Colonic mucosa (tissue), 4 donors: ENCODE measurements at regions not wholly inside any gene's neighbourhood (a gene's known extent, or its start where the extent isn't known, plus 50 kb on each side); places are given as distances from the start of the nearest gene placed in this dataset.

Experiments used
- DNase-seq: peaks from one replicate; pipeline ENCODE4 v3.0.0-alpha.2; 2020
- H3K27ac ChIP-seq: fragments of 200-600 bp; one replicate; pipeline ENCODE4 v1.8.0; 2021
- H3K27me3 ChIP-seq: fragments of 200-600 bp; one replicate; pipeline ENCODE4 v1.8.0; 2021
- H3K36me3 ChIP-seq: fragments of 200-600 bp; one replicate; pipeline ENCODE4 v1.8.0; 2021
- H3K4me1 ChIP-seq: fragments of 200-600 bp; one replicate; pipeline ENCODE4 v1.8.0; 2021; ENCODE audit warnings: mild to moderate bottlenecking
- H3K4me3 ChIP-seq: fragments of 200-600 bp; one replicate; pipeline ENCODE4 v1.8.0; 2021
- H3K9ac ChIP-seq, 2 donors: one replicate each; pipeline ENCODE4 v1.7.0; 2013; ENCODE audit warnings: control low read depth in 2 of 2, low read depth in 2 of 2, low read length in 2 of 2
- H3K9me3 ChIP-seq: fragments of 200-600 bp; one replicate; pipeline ENCODE4 v1.8.0; 2021
- intact Hi-C: fragments of 100-400 bp; cut with DNase I; formaldehyde crosslinking; loops from one replicate; pipeline ENCODE4 v1.14.1; 2022
- TF ChIP-seq, protein P1 (sequence below): fragments of 200-600 bp; IDR thresholded peaks from one replicate; pipeline ENCODE4 v1.8.0; 2022; ENCODE audit warnings: antibody characterized with exemption, mild to moderate bottlenecking
- donor health status: healthy.
- donor health status: DM: no; HTN: no; CAD: no.
- donor health status: DM: no; HTN: no; CAD: no.

DNA sequence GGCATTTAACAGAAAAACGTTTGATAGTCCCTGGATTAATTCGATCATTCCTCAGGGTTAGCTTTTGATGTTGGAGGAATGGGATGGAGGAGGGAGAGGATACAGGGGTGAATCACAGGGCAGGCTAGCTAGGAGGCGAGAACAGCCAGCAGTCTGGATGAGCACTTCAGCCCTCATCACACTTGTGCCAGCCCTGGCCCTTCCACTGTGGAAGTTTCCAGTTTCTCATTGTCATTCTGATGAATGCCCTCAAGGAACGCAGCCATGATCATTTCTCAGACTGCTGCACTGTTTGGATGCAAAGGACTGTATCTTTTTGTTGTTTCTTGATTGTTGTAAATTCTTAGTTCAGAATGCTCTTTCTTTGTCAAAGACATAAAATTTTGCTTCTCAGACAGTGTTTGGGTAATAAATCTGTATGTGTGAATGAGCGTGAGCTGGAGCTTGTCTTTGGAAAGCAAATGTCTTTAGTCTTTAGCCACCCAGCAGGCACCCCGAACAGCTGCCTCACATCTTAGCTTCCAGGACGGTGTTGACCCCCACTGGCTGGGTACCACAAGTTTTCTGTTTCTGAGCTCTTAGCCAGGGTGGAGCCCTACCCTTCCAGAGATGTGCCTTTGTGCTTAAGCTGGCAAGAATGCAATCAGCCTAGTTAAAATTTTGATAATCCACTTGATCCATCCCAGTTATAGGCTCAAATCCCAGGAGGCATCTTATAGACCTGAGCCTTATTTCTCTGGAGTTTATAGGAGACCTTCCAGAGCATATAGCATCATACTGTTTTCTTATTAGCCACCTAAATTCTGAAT, 121.1 kb downstream of the PDCD6IP start:
- intact Hi-C loops = no loop called here
- Histone ChIP-seq H3K4me3 (no peak overlapping the region), H3K9me3 (no peaks in the 10 kb centered on the region), H3K27me3 (no peaks in the 10 kb centered on the region), H3K9ac (no peak overlapping the region), H3K36me3 (no peaks in the 10 kb centered on the region), H3K27ac (no peak overlapping the region), H3K4me1 (no peaks in the 10 kb centered on the region)
- TF ChIP-seq, protein P1, sequence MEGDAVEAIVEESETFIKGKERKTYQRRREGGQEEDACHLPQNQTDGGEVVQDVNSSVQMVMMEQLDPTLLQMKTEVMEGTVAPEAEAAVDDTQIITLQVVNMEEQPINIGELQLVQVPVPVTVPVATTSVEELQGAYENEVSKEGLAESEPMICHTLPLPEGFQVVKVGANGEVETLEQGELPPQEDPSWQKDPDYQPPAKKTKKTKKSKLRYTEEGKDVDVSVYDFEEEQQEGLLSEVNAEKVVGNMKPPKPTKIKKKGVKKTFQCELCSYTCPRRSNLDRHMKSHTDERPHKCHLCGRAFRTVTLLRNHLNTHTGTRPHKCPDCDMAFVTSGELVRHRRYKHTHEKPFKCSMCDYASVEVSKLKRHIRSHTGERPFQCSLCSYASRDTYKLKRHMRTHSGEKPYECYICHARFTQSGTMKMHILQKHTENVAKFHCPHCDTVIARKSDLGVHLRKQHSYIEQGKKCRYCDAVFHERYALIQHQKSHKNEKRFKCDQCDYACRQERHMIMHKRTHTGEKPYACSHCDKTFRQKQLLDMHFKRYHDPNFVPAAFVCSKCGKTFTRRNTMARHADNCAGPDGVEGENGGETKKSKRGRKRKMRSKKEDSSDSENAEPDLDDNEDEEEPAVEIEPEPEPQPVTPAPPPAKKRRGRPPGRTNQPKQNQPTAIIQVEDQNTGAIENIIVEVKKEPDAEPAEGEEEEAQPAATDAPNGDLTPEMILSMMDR = no peak
- no peak for DNase-seq

DNA sequence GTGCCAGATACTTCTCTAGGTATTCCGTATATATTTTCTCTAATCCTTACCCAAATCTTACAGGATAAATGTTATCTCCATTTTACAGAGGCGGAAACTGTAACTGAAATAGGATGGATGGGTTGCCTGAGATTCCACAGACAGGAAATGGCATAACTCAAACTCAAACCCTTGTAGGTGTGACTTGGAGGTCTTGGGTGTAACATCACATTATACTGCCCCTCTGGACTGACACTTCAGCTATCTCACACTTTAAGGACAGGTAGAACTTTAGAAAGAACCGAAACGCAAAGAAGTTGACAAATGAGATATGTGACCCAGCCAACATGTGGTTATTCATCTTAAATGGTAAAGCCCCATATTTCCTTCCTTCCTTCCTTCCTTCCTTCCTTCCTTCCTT, 122.1 kb downstream of the PDCD6IP start:
- intact Hi-C loops = no loop called here
- Histone ChIP-seq H3K9ac (no peak overlapping the region), H3K27ac (no peak overlapping the region), H3K4me3 (no peak overlapping the region), H3K36me3 (no peaks in the 10 kb centered on the region), H3K27me3 (no peaks in the 10 kb centered on the region), H3K4me1 (no peaks in the 10 kb centered on the region), H3K9me3 (no peaks in the 10 kb centered on the region)
- no peak for DNase-seq
- TF ChIP-seq, protein P1 = no peak

GRCh38 chr3:33921608-33922007, 123.2 kb downstream of the PDCD6IP start:
- no peak for DNase-seq
- no peaks in the 10 kb centered on the region for H3K27me3 ChIP-seq
- no peaks in the 10 kb centered on the region for H3K4me1 ChIP-seq
- intact Hi-C loops = no loop called here
- no peak overlapping the region for H3K27ac ChIP-seq
- TF ChIP-seq, protein P1 = no peak
- no peaks in the 10 kb centered on the region for H3K9me3 ChIP-seq
- no peak overlapping the region for H3K4me3 ChIP-seq
- H3K36me3 ChIP-seq = no peaks in the 10 kb centered on the region
- no peak overlapping the region for H3K9ac ChIP-seq

GRCh38 chr3:33926998-33927605, 128.7 kb downstream of the PDCD6IP start:
- Histone ChIP-seq H3K36me3 (no peaks in the 10 kb centered on the region), H3K27ac (no peak overlapping the region), H3K27me3 (no peaks in the 10 kb centered on the region), H3K4me1 (no peaks in the 10 kb centered on the region), H3K9me3 (no peaks in the 10 kb centered on the region), H3K9ac (no peak overlapping the region), H3K4me3 (no peak overlapping the region)
- no peak for DNase-seq
- TF ChIP-seq, protein P1 = no peak
- intact Hi-C loops = no loop called here

DNA sequence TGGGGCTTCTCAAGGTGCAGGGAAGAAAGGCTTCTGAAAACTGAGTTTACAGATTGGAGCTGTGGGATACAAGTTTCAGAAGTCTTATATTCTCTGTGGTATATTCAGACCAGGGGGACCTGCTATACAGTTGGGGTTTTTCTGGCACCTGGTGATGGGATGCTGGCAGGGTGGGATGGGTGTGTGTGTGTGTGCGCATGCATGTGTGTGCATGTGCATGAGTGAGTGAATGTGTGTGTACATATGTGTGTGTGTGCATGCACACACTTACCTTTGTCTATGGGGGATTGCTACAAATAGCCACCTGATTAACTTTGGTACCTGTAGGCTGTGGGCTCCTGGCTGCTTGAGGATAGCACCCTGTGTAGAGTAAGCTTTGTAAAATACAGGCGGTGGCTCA, 131.4 kb downstream of the PDCD6IP start:
- Histone ChIP-seq H3K4me1 (no peaks in the 10 kb centered on the region), H3K27ac (no peak overlapping the region), H3K4me3 (no peak overlapping the region), H3K9me3 (no peaks in the 10 kb centered on the region), H3K27me3 (no peaks in the 10 kb centered on the region), H3K36me3 (no peaks in the 10 kb centered on the region), H3K9ac (no peak overlapping the region)
- DNase-seq = no peak
- intact Hi-C loops = no loop called here
- TF ChIP-seq, protein P1 = no peak
